Gastroesophageal sphincter (tissue), 3 donors: ENCODE measurements at regions not wholly inside any gene's neighbourhood (a gene's known extent, or its start where the extent isn't known, plus 50 kb on each side); places are given as distances from the start of the nearest gene placed in this dataset.

ENCODE experiments used
- EP300 ChIP-seq: sonication (generic); formaldehyde crosslinking; IDR thresholded peaks from one replicate; pipeline ENCODE4 v1.6.1; 2017; ENCODE audit warnings: antibody characterized with exemption, mild to moderate bottlenecking
- POLR2A ChIP-seq, 2 donors: fragments of 450-650 bp; IDR thresholded peaks; one replicate each; pipeline ENCODE4 v1.6.1; 2017; ENCODE audit warnings: antibody characterized with exemption in 2 of 2, mild to moderate bottlenecking in 2 of 2, moderate library complexity in 1 of 2
- POLR2AphosphoS5 ChIP-seq: sonication (generic); formaldehyde crosslinking; IDR thresholded peaks from one replicate; pipeline ENCODE4 v1.6.1; 2017; ENCODE audit warnings: antibody characterized with exemption
- TF ChIP-seq, protein P1 (sequence below), 4 experiments: fragments of 200-600 bp in 2 of 4; fragments of 450-650 bp in 2 of 4; sonication (generic) in 1 of 4; IDR thresholded peaks; one replicate each; pipeline ENCODE4 v1.5.1; 2017 to 2019; ENCODE audit warnings: antibody characterized with exemption in 4 of 4, mild to moderate bottlenecking in 2 of 4, moderate library complexity in 2 of 4

DNA sequence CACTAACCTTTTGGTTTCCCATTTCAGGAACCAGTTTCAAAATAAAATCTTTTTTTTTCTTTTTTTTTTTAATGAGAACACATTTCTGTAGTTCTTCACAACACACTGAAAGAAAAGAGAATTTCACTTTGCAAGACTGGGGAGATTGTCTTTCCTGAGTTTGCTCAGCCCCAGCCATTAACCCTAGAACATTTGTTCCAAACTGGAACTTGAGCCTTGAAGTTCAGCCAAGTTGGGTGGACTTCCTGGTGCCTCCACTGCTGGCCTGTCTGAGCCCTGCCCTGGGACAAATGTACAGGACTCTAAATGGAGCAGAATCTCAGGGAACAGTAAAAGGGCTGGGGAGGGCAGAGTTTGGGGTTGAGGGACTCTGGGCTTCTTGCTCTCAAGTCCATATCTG, 196.4 kb upstream of the LPP start:
- no peak for TF ChIP-seq EP300
- TF ChIP-seq, protein P1, sequence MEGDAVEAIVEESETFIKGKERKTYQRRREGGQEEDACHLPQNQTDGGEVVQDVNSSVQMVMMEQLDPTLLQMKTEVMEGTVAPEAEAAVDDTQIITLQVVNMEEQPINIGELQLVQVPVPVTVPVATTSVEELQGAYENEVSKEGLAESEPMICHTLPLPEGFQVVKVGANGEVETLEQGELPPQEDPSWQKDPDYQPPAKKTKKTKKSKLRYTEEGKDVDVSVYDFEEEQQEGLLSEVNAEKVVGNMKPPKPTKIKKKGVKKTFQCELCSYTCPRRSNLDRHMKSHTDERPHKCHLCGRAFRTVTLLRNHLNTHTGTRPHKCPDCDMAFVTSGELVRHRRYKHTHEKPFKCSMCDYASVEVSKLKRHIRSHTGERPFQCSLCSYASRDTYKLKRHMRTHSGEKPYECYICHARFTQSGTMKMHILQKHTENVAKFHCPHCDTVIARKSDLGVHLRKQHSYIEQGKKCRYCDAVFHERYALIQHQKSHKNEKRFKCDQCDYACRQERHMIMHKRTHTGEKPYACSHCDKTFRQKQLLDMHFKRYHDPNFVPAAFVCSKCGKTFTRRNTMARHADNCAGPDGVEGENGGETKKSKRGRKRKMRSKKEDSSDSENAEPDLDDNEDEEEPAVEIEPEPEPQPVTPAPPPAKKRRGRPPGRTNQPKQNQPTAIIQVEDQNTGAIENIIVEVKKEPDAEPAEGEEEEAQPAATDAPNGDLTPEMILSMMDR (IDR thresholded peaks at IDR 0.05), result no peak
- TF ChIP-seq POLR2A (IDR thresholded peaks at IDR 0.05), result no peak
- no peak for TF ChIP-seq POLR2AphosphoS5
